Ishikawa (cell line): ENCODE measurements at regions not wholly inside any gene's neighbourhood (a gene's known extent, or its start where the extent isn't known, plus 50 kb on each side); places are given as distances from the start of the nearest gene placed in this dataset.

ENCODE experiments used
- CEBPB ChIP-seq: IDR thresholded peaks from 2 replicates; pipeline ENCODE4 v1.6.1; 2012
- CREB1 ChIP-seq: IDR thresholded peaks from 2 replicates; pipeline ENCODE4 v1.6.1; 2012; ENCODE audit warnings: low read depth
- EGR1 ChIP-seq: IDR thresholded peaks from 2 replicates; pipeline ENCODE4 v1.6.1; 2012
- EP300 ChIP-seq: IDR thresholded peaks from 2 replicates; pipeline ENCODE4 v1.6.1; 2012; ENCODE audit warnings: borderline replicate concordance
- FOXM1 ChIP-seq: IDR thresholded peaks from 2 replicates; pipeline ENCODE4 v1.6.1; 2012; ENCODE audit warnings: low read depth, borderline replicate concordance
- NFIC ChIP-seq: IDR thresholded peaks from 2 replicates; pipeline ENCODE4 v1.6.1; 2012
- RAD21 ChIP-seq: IDR thresholded peaks from 2 replicates; pipeline ENCODE4 v1.6.1; 2012; ENCODE audit warnings: low read depth
- TAF1 ChIP-seq: IDR thresholded peaks from 2 replicates; pipeline ENCODE4 v1.6.1; 2012; ENCODE audit warnings: low read depth, mild to moderate bottlenecking
- TCF12 ChIP-seq: IDR thresholded peaks from 2 replicates; pipeline ENCODE4 v1.6.1; 2012; ENCODE audit warnings: low read depth
- TEAD4 ChIP-seq: IDR thresholded peaks from 2 replicates; pipeline ENCODE4 v1.6.1; 2012
- YY1 ChIP-seq: IDR thresholded peaks from 2 replicates; pipeline ENCODE4 v1.6.1; 2012; ENCODE audit warnings: low read depth
- TF ChIP-seq, protein P1 (sequence below): IDR thresholded peaks from 2 replicates; pipeline ENCODE4 v1.6.1; 2012
- TF ChIP-seq, protein P2 (sequence below): IDR thresholded peaks from 2 replicates; pipeline ENCODE4 v1.6.1; 2012; ENCODE audit warnings: low read depth, mild to moderate bottlenecking
- TF ChIP-seq, protein P3 (sequence below): IDR thresholded peaks from 2 replicates; pipeline ENCODE4 v1.6.1; 2012

DNA sequence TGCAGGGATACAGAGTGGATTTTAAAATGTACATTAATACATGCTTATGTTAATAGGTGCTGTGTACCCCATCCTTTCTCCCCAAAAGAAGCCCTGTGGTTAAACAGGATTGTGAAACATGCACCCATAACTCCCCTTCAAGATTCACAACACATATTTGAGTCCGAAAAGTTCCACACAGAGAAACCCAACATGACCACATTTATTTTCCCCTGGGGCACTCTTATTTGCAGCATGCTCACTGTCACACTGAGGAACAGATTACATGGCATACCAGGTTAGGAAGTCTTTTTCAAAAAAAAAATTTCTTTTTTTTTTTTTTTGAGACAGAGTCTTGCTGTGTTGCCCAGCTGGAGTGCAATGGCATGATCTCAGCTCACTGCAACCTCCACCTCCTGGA lies 67.7 kb upstream of the COL5A2 start:
- no peak for TF ChIP-seq YY1
- no peak for TF ChIP-seq TCF12
- TF ChIP-seq RAD21, result no peak
- TF ChIP-seq, protein P1, sequence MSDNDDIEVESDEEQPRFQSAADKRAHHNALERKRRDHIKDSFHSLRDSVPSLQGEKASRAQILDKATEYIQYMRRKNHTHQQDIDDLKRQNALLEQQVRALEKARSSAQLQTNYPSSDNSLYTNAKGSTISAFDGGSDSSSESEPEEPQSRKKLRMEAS, result no peak
- TF ChIP-seq, protein P2, sequence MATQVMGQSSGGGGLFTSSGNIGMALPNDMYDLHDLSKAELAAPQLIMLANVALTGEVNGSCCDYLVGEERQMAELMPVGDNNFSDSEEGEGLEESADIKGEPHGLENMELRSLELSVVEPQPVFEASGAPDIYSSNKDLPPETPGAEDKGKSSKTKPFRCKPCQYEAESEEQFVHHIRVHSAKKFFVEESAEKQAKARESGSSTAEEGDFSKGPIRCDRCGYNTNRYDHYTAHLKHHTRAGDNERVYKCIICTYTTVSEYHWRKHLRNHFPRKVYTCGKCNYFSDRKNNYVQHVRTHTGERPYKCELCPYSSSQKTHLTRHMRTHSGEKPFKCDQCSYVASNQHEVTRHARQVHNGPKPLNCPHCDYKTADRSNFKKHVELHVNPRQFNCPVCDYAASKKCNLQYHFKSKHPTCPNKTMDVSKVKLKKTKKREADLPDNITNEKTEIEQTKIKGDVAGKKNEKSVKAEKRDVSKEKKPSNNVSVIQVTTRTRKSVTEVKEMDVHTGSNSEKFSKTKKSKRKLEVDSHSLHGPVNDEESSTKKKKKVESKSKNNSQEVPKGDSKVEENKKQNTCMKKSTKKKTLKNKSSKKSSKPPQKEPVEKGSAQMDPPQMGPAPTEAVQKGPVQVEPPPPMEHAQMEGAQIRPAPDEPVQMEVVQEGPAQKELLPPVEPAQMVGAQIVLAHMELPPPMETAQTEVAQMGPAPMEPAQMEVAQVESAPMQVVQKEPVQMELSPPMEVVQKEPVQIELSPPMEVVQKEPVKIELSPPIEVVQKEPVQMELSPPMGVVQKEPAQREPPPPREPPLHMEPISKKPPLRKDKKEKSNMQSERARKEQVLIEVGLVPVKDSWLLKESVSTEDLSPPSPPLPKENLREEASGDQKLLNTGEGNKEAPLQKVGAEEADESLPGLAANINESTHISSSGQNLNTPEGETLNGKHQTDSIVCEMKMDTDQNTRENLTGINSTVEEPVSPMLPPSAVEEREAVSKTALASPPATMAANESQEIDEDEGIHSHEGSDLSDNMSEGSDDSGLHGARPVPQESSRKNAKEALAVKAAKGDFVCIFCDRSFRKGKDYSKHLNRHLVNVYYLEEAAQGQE, result no peak
- no peak for TF ChIP-seq EP300
- TF ChIP-seq EGR1, result no peak
- TF ChIP-seq CREB1, result no peak
- TF ChIP-seq NFIC, result no peak
- TF ChIP-seq FOXM1, result no peak
- TF ChIP-seq TEAD4, result no peak
- TF ChIP-seq, protein P3, sequence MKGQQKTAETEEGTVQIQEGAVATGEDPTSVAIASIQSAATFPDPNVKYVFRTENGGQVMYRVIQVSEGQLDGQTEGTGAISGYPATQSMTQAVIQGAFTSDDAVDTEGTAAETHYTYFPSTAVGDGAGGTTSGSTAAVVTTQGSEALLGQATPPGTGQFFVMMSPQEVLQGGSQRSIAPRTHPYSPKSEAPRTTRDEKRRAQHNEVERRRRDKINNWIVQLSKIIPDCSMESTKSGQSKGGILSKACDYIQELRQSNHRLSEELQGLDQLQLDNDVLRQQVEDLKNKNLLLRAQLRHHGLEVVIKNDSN, result no peak
- TF ChIP-seq TAF1, result no peak
- no peak for TF ChIP-seq CEBPB
